SKM-1 (cell line): ENCODE measurements at regions not wholly inside any gene's neighbourhood (a gene's known extent, or its start where the extent isn't known, plus 50 kb on each side); places are given as distances from the start of the nearest gene placed in this dataset.
A peak's percentile ranks its signal among the peaks of the same experiment; 100 is the strongest.
"Not testable (repeated sequence)": the region's sequence is repeated elsewhere in the genome, so short reads cannot be mapped to it uniquely, and the experiment has no call there.

ENCODE experiments used
- DNase-seq: peaks from one replicate; lab custom pipeline; 2025; ENCODE audit not compliant: unreplicated experiment; lab: John Stamatoyannopoulos, UW

- DNase-seq = no peak
These were observed 113.1 kb downstream of the CDCA7 start for GRCh38 chr2:173467751-173468150.

GRCh38 chr2:173468266-173468793, 113.7 kb downstream of the CDCA7 start:
- no peak for DNase-seq

GRCh38 chr2:173472112-173472511, 117.4 kb downstream of the CDCA7 start:
- DNase-seq = no peak

GRCh38 chr2:173483137-173483536, 128.5 kb downstream of the CDCA7 start:
- DNase-seq = no peak

GRCh38 chr2:173488861-173489260, 134.2 kb downstream of the CDCA7 start:
- DNase-seq = no peak

GRCh38 chr2:173491418-173491817, 136.7 kb downstream of the CDCA7 start:
- DNase-seq = no peak

GRCh38 chr2:173493874-173494273, 139.2 kb downstream of the CDCA7 start:
- no peak for DNase-seq

- DNase-seq = no peak
These were observed 142.1 kb downstream of the CDCA7 start for GRCh38 chr2:173496746-173497145.

- DNase-seq = no peak
These were observed 146.3 kb downstream of the CDCA7 start for GRCh38 chr2:173500953-173501352.

- no peak for DNase-seq
These were observed 147.6 kb downstream of the CDCA7 start for GRCh38 chr2:173502296-173502695.

- no peak for DNase-seq
These were observed 156.7 kb downstream of the CDCA7 start for GRCh38 chr2:173511357-173511756.

- no peak for DNase-seq
These were observed 157.3 kb downstream of the CDCA7 start for GRCh38 chr2:173511942-173512341.

GRCh38 chr2:173513107-173513727, 158.5 kb downstream of the CDCA7 start:
- no peak for DNase-seq

- no peak for DNase-seq
These were observed 166.2 kb downstream of the CDCA7 start for GRCh38 chr2:173520918-173521317.

GRCh38 chr2:173521450-173522192, 166.9 kb downstream of the CDCA7 start:
- DNase-seq = no peak

- peak; percentile 6 for DNase-seq
These were observed 168.8 kb downstream of the CDCA7 start for GRCh38 chr2:173523497-173523896.

- DNase-seq = peak; percentile 81
These were observed 169.7 kb downstream of the CDCA7 start for GRCh38 chr2:173524256-173524955.

GRCh38 chr2:173532732-173533531, 178.3 kb downstream of the CDCA7 start:
- not testable (repeated sequence) for DNase-seq

GRCh38 chr2:173537694-173538093, 183.0 kb downstream of the CDCA7 start:
- no peak for DNase-seq

GRCh38 chr2:173539615-173540014, 184.9 kb downstream of the CDCA7 start:
- no peak for DNase-seq
